Transverse colon (tissue), 3 donors: ENCODE measurements at regions not wholly inside any gene's neighbourhood (a gene's known extent, or its start where the extent isn't known, plus 50 kb on each side); places are given as distances from the start of the nearest gene placed in this dataset.
"Not testable (repeated sequence)": the region's sequence is repeated elsewhere in the genome, so short reads cannot be mapped to it uniquely, and the experiment has no call there.

Experiments used
- CTCF ChIP-seq, 5 experiments: fragments of 200-600 bp in 3 of 5; fragments of 450-650 bp in 2 of 5; sonication (generic) in 3 of 5; IDR thresholded peaks; 1 replicate in 2 of 5; 2 replicates in 3 of 5; pipeline ENCODE4 v1.5.1; 2016 to 2017; ENCODE audit warnings: antibody characterized with exemption in 5 of 5, inconsistent platforms in 3 of 5, mild to moderate bottlenecking in 2 of 5, moderate library complexity in 1 of 5
- POLR2A ChIP-seq: fragments of 450-650 bp; IDR thresholded peaks from one replicate; pipeline ENCODE4 v1.6.1; 2016; ENCODE audit warnings: antibody characterized with exemption, mild to moderate bottlenecking, moderate library complexity

GRCh38 chr4:49140351-49140750, 154.3 kb downstream of the CWH43 start:
- not testable (repeated sequence) for TF ChIP-seq POLR2A; CTCF (IDR thresholded peaks at IDR 0.05)
